A549 (cell line): ENCODE measurements at regions not wholly inside any gene's neighbourhood (a gene's known extent, or its start where the extent isn't known, plus 50 kb on each side); places are given as distances from the start of the nearest gene placed in this dataset.

Source experiments
- ATAC-seq, 2 experiments: fragments of 200-7000 bp in 1 of 2; fragments of >200 bp in 1 of 2; cut with Nextera tagmentation in 1 of 2; cut with Tn5 transposase in 1 of 2; 3 replicates each; pipeline versions ENCODE4 v1.8.0 to v1.9.1; 2018 to 2020; ENCODE audit warnings: mild to moderate bottlenecking in 1 of 2, moderate library complexity in 1 of 2
- CTCF ChIA-PET: fragments of 300-600 bp; sonication (Branson Sonifier 250); formaldehyde crosslinking; extraction: SDS; loops from one replicate; lab custom pipeline; 2021; ENCODE audit warnings: antibody characterized with exemption, inconsistent platforms; lab: Yijun Ruan, JAX
- POLR2A ChIA-PET: fragments of 350-600 bp; formaldehyde crosslinking; extraction: SDS; loops from one replicate; lab custom pipeline; 2021; ENCODE audit warnings: antibody characterized with exemption, inconsistent platforms; lab: Yijun Ruan, JAX
- DNase-seq, 2 experiments: peaks; one replicate each; pipeline versions ENCODE4 v3.0.0 to v3.0.0-alpha.2; 2011 to 2016; ENCODE audit warnings: low read depth in 1 of 2, low spot score in 1 of 2
- FAIRE-seq: peaks from 2 replicates; lab custom pipeline; 2011; peaks lifted over from hg19 to GRCh38; lab: Jason Lieb, UNC
- H3K27ac ChIP-seq, 2 experiments: fragments of >200 bp; sonication (Bioruptor Twin); formaldehyde crosslinking; 3 replicates each; pipeline ENCODE4 v1.5.1; 2016 to 2017
- H3K4me1 ChIP-seq: fragments of >200 bp; sonication (Bioruptor Twin); formaldehyde crosslinking; 3 replicates; pipeline ENCODE4 v1.6.1; 2016
- H3K4me2 ChIP-seq: fragments of >200 bp; sonication (Bioruptor Twin); formaldehyde crosslinking; 3 replicates; pipeline ENCODE4 v1.6.1; 2016
- H3K4me3 ChIP-seq: fragments of >200 bp; sonication (Bioruptor Twin); formaldehyde crosslinking; 3 replicates; pipeline ENCODE4 v1.5.1; 2016
- H3K9me3 ChIP-seq: fragments of >200 bp; sonication (Bioruptor Twin); formaldehyde crosslinking; 3 replicates; pipeline ENCODE4 v1.6.1; 2016
- CBX2 ChIP-seq: fragments of 200-600 bp; sonication (generic); IDR thresholded peaks from 2 replicates; pipeline ENCODE4 v1.6.1; 2016; ENCODE audit warnings: low read depth, mild to moderate bottlenecking, borderline replicate concordance
- CBX8 ChIP-seq: fragments of 200-600 bp; sonication (generic); IDR thresholded peaks from 2 replicates; pipeline ENCODE4 v1.6.1; 2016
- CEBPB ChIP-seq, 2 experiments: fragments of >200 bp in 1 of 2; sonication (Bioruptor Twin) in 1 of 2; formaldehyde crosslinking in 1 of 2; IDR thresholded peaks; 2 replicates each; pipeline ENCODE4 v1.6.1; 2012 to 2016
- EP300 ChIP-seq, 2 experiments: fragments of >200 bp; sonication (Bioruptor Twin); formaldehyde crosslinking; IDR thresholded peaks; 2 replicates in 1 of 2; 3 replicates in 1 of 2; pipeline ENCODE4 v1.6.1; 2016 to 2017
- HDAC2 ChIP-seq: fragments of 200-600 bp; sonication (generic); IDR thresholded peaks from 2 replicates; pipeline ENCODE4 v1.6.1; 2016
- HES2 ChIP-seq: fragments of >200 bp; sonication (Bioruptor Twin); formaldehyde crosslinking; IDR thresholded peaks from 2 replicates; pipeline ENCODE4 v1.6.1; 2016
- HOXB13 ChIP-seq: fragments of 250-450 bp; sonication (Bioruptor Pico); IDR thresholded peaks from 2 replicates; pipeline ENCODE4 v1.5.0; 2020; ENCODE audit warnings: low read depth, mild to moderate bottlenecking, moderate library complexity
- JUNB ChIP-seq: fragments of >200 bp; sonication (Bioruptor Twin); formaldehyde crosslinking; IDR thresholded peaks from 2 replicates; pipeline ENCODE4 v1.6.1; 2016
- KDM1A ChIP-seq: fragments of 200-600 bp; sonication (generic); IDR thresholded peaks from 2 replicates; pipeline ENCODE4 v1.6.1; 2016; ENCODE audit warnings: low read depth, mild to moderate bottlenecking
- KDM5A ChIP-seq: fragments of 200-600 bp; sonication (generic); IDR thresholded peaks from 2 replicates; pipeline ENCODE4 v1.6.1; 2016; ENCODE audit warnings: antibody characterized with exemption, mild to moderate bottlenecking
- MAX ChIP-seq: IDR thresholded peaks from 2 replicates; pipeline ENCODE4 v1.6.1; 2012
- MYC ChIP-seq: IDR thresholded peaks from 2 replicates; pipeline ENCODE4 v1.6.1; 2012; ENCODE audit warnings: mild to moderate bottlenecking, inconsistent platforms, low read length, improper control_type of control experiment, borderline replicate concordance
- NR3C1 ChIP-seq: fragments of >200 bp; sonication (Bioruptor Twin); formaldehyde crosslinking; IDR thresholded peaks from 3 replicates; pipeline ENCODE4 v1.6.1; 2017
- PBX3 ChIP-seq: IDR thresholded peaks from 2 replicates; pipeline ENCODE4 v1.6.1; 2012
- RCOR1 ChIP-seq: fragments of 150-350 bp; IDR thresholded peaks from 2 replicates; pipeline ENCODE4 v1.6.1; 2014; ENCODE audit warnings: antibody characterized with exemption, low read length, low read depth
- RFX5 ChIP-seq: fragments of 450-650 bp; IDR thresholded peaks from 2 replicates; pipeline ENCODE4 v1.7.1; 2014; ENCODE audit warnings: antibody characterized with exemption, mild to moderate bottlenecking, moderate library complexity
- RNF2 ChIP-seq: fragments of 200-600 bp; sonication (generic); IDR thresholded peaks from 2 replicates; pipeline ENCODE4 v1.6.1; 2016; ENCODE audit warnings: low read depth, mild to moderate bottlenecking, antibody characterized with exemption, moderate library complexity, borderline replicate concordance
- TFCP2L1 ChIP-seq: fragments of 250-450 bp; sonication (Bioruptor Pico); IDR thresholded peaks from 2 replicates; pipeline ENCODE4 v1.5.0; 2021; ENCODE audit warnings: mild to moderate bottlenecking
- ZC3H11A ChIP-seq: fragments of 450-650 bp; IDR thresholded peaks from 2 replicates; pipeline ENCODE4 v1.6.1; 2014; ENCODE audit warnings: antibody characterized with exemption, mild to moderate bottlenecking
- ZFP36 ChIP-seq: fragments of 450-650 bp; IDR thresholded peaks from 2 replicates; pipeline ENCODE4 v1.6.1; 2014; ENCODE audit warnings: borderline replicate concordance; ENCODE audit not compliant: partially characterized antibody
- ZSCAN20 ChIP-seq: fragments of 250-450 bp; sonication (Bioruptor Pico); IDR thresholded peaks from 2 replicates; pipeline ENCODE4 v1.8.0; 2022; ENCODE audit warnings: mild to moderate bottlenecking, moderate library complexity
- WGBS: methylation state at CpG from one replicate; pipeline ENCODE4 v1.1.6; 2017; ENCODE audit errors: missing lambda C conversion rate; 5-methylcytosine and 5-hydroxymethylcytosine counted together
- TF ChIP-seq, protein P1 (sequence below): fragments of 250-450 bp; sonication (Bioruptor Pico); IDR thresholded peaks from 2 replicates; pipeline ENCODE4 v1.5.0; 2021; ENCODE audit warnings: mild to moderate bottlenecking, moderate library complexity, borderline replicate concordance

- no peak overlapping the region for H3K4me3 ChIP-seq
- ChIA-PET CTCF (no interaction called here), POLR2A (no interaction called here)
- no peak overlapping the region for H3K4me2 ChIP-seq
- H3K27ac ChIP-seq: no peak overlapping the region
- no peak for FAIRE-seq
- TF ChIP-seq TFCP2L1 (CRISPR knock-in tag) (no peak), HOXB13 (no peak), CBX2 (no peak), ZSCAN20 (CRISPR knock-in tag) (no peak), NR3C1 (no peak), MAX (no peak), KDM5A (no peak), HDAC2 (no peak), CEBPB (IDR thresholded peaks at IDR 0.05) (no peak), ZC3H11A (no peak), CBX8 (no peak), JUNB (no peak), RCOR1 (no peak)
- TF ChIP-seq, all 56 proteins: peak for 0
- 65% methylated on average over 5 of the region's 5 CpGs for WGBS
- Histone ChIP-seq H3K4me1 (no peaks in the 10 kb centered on the region), H3K9me3 (no peaks in the 10 kb centered on the region)
- ATAC-seq (no peak), DNase-seq (no peak)
Observed at GRCh38 chr22:22127100-22127499, 117.5 kb upstream of the VPREB1 start.

- no peak for TF ChIP-seq RFX5
- no peak for TF ChIP-seq EP300 (IDR thresholded peaks at IDR 0.05)
- ATAC-seq (peak in 1 of 2 experiments; percentile 30; a peak in 1 of 6 replicates), FAIRE-seq (no peak), DNase-seq (no peak)
- Histone ChIP-seq H3K4me2 (no peak overlapping the region), H3K27ac (no peak overlapping the region), H3K4me1 (no peaks in the 10 kb centered on the region), H3K4me3 (no peak overlapping the region), H3K9me3 (no peaks in the 10 kb centered on the region)
- 69% methylated on average over 21 of the region's 24 CpGs for WGBS
- ChIA-PET CTCF (no interaction called here), POLR2A (no interaction called here)
Observed at GRCh38 chr22:22125579-22126468, 118.8 kb upstream of the VPREB1 start.

DNA sequence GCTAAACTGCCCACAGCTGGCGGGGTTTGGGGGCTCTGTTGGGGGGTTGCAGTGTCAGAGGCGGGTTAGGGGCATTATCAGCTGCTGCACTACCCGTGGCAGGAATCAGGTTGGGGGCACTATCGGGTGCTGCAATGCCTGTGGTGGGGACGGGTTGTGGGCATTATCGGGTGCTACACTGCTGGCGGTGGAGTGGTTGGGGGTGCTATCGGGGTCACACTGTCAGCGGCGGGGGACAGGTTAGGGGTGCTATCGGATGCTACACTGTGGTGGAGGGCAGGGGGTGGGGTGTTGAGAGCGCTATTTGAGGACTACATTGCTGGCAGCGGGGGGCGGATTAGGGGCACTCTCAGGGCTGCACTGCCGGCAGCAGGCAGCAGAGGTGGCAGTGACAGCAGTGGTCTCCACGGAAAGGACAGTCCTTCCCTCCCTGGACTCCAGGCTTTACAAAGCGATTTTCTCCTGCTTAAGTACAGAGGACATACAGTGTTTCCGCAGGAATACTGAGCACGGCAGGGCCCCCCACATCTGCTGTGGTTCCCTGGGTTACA lies 119.5 kb upstream of the VPREB1 start:
- no peak overlapping the region for H3K4me2 ChIP-seq
- ATAC-seq (no peak), FAIRE-seq (no peak), DNase-seq (no peak)
- no peaks in the 10 kb centered on the region for H3K9me3 ChIP-seq
- ChIA-PET POLR2A (no interaction called here), CTCF (interaction anchor here (0.6 kb wide), 1 partner anchor 221 kb away, joined by 5 read pairs; no protein-coding TSS in a partner anchor)
- H3K27ac ChIP-seq: no peak overlapping the region
- WGBS: 67% methylated on average over 16 of the region's 19 CpGs
- H3K4me1 ChIP-seq: no peaks in the 10 kb centered on the region
- no peak overlapping the region for H3K4me3 ChIP-seq
- TF ChIP-seq TFCP2L1 (CRISPR knock-in tag): no peak

DNA sequence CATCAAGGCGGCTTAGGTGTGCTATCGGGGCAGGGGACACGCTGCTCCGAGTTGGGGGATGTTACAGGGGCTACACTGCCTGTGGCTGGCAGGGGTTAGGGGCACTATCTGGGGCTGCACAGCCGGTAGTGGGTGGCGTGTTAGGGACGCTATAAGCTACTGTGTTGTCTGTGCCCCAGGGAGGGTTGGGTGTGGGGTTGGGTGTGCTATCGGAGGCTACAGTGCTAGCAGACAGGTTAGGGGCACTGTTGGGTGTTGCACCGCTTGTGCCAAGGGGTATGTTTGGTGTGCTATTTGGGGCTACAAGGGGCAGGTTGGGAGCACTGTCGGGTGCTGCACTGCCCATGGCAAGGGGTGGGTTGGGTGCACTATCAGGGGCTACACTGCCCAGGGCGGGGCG lies 120.2 kb upstream of the VPREB1 start:
- ChIA-PET POLR2A (no interaction called here), CTCF (interaction anchor here (0.6 kb wide), 1 partner anchor 220 kb away, joined by 5 read pairs; no protein-coding TSS in a partner anchor)
- Histone ChIP-seq H3K27ac (no peak overlapping the region), H3K9me3 (no peaks in the 10 kb centered on the region), H3K4me3 (no peak overlapping the region), H3K4me1 (no peaks in the 10 kb centered on the region), H3K4me2 (no peak overlapping the region)
- no peak for ATAC-seq
- FAIRE-seq: no peak
- no peak for DNase-seq
- TF ChIP-seq ZFP36 (no peak), HES2 (no peak), EP300 (IDR thresholded peaks at IDR 0.05) (no peak), KDM1A (no peak), NR3C1 (no peak), RFX5 (no peak), ZC3H11A (no peak), MYC (no peak), RNF2 (no peak), CBX2 (no peak), PBX3 (no peak)
- TF ChIP-seq, protein P1, sequence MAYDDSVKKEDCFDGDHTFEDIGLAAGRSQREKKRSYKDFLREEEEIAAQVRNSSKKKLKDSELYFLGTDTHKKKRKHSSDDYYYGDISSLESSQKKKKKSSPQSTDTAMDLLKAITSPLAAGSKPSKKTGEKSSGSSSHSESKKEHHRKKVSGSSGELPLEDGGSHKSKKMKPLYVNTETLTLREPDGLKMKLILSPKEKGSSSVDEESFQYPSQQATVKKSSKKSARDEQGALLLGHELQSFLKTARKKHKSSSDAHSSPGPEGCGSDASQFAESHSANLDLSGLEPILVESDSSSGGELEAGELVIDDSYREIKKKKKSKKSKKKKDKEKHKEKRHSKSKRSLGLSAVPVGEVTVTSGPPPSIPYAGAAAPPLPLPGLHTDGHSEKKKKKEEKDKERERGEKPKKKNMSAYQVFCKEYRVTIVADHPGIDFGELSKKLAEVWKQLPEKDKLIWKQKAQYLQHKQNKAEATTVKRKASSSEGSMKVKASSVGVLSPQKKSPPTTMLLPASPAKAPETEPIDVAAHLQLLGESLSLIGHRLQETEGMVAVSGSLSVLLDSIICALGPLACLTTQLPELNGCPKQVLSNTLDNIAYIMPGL (CRISPR knock-in tag): no peak
- WGBS: 32% methylated on average over 6 of the region's 12 CpGs
